ENCODE measurements at regions not wholly inside any gene's neighbourhood (a gene's known extent, or its start where the extent isn't known, plus 50 kb on each side); places are given as distances from the start of the nearest gene placed in this dataset.

DNA sequence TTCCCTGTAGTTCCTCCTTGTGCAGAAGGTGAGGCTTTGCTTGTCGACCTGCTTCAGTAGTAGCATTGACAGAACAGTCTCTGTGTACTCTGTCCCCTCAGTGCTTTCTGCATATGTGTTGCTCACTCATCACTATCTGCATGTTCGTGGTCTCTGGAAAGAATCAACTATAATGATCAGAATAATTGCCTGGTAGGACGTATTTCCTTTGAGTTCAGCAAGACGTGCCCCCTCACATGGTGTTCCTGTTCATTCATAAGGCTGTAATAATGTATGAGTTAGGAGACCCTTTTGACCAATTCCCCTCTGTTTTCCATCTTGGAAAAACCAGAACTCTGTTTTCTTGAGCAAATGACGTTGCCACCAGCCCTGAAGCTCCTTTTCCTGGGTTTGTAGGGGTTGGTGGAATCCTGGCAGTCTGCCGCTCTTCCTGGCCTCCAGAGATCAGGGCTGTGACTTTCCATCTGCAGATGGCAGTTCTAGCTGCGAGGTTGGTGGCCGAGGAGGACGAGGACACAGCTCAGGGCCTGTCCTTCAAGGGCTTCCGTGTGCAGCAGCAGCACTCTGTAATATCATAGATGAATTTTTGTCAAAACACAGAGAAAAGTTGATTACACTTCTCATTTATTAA lies 61.9 kb downstream of the EXOSC2 start:
- no peak for DNase-seq (ENCODE audit: low read depth)

DNA sequence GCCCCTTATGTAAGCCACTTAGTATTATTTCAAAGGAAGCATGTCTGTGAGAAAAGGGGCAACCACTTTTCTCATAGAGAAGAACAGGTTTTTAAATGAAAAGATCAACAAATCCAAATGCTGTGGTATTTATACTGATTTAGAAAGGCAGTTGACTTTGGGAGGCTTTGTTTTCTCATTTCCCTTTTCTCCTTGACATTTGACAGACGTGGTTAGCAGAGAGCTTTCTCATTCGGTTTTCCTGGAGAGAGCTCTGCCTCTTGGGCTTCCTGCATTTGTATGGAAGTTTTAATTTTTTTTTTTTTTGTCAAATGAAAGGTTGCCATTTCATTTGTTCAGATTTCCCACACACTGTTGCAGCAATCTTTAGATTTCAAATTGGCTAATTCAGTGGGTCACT lies 62.5 kb downstream of the EXOSC2 start:
- no peak for DNase-seq (ENCODE audit: low read depth)

DNA sequence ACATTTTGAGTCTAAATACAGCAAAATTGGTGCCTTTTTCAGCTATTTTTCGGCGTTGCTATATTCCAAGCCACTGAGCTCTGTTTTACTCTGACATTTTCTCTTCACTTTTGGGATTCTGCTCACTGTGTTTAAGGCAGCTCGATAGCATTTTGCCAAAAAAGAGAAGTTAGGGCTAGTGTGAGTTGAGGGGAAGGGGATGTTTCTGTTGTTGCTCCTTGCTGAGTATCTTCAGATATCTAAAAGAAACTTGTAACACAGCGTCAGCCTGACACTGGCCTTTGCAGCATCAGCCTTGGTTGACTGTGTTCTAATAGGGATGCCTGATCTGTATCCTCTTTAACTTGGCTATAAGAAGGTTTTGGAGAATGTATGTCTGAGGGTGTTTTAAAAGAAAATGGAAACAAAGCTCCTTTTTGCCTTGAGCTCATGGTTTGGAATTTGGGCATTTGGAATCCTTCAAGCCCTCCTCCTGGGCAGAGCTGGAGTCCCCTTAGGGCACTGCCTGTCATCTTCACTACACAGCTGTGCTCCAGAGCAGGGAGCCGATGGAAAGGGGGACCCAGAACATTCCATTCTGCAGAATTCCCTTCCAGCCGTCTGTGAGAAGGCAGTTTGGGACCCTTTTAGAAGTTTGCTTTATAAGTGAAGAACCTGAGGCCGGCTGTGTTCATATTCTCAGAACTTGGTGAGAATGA lies 63.0 kb downstream of the EXOSC2 start:
- DNase-seq (ENCODE audit: low read depth) = no peak

DNA sequence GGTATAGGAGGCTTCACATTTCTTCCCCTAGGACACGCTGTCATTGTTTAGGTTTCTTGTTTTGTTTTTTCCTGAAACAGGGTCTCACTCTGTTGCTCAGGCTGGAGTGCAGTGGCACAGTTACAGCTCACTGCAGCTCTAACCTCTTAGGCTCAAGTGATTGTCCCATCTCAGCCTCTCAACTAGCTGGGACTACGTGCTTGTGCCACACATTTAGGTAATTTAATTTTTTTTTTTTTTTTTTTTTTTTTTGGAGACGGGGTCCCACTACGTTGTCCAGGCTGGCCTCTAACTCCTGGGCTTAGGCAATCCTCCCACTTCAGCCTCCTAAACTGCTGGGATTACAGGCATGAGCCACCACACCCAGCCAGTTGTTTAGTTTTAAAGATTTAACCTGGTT lies 66.2 kb downstream of the EXOSC2 start:
- no peak for DNase-seq (ENCODE audit: low read depth)

DNA sequence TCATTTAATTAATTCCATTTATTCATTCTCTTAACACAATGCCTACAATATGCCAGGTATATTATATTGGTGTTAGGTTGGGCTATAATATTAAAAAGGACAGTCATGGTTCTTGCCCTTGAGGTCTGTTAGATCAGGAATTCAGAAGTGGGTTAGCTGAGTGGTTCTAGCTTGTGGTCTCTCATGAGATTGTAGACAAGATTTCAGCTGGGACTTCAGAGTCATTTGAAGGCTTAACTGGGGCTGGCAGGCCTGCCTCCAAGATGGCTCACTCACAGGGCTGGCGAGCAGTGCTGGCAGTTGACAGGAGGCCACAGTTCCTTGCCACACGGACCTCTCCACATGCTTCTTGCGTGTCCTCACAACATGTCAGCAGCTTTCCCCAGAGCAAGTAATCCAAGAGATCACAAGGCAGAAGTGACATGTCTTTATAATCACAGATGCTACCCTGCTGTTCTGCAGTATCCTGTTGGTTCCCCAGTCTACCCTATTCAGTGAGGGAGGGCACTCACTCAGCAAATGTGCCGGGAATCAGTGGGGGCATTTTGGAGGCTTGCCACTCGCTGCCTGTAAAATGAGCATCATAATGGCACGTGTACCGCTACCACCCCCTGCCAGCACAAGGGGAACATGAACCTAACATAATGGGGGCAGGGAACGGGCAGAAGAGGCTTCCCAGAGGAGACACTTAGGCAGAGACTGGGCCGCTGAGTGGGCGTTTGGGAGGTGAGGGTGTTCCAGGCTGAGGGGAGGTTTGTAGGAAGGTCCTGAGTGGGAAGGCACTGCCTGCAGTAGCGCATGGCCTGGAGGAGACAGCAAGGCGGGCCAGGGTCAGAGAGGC lies 70.0 kb downstream of the EXOSC2 start:
- no peak for DNase-seq (ENCODE audit: low read depth)

DNA sequence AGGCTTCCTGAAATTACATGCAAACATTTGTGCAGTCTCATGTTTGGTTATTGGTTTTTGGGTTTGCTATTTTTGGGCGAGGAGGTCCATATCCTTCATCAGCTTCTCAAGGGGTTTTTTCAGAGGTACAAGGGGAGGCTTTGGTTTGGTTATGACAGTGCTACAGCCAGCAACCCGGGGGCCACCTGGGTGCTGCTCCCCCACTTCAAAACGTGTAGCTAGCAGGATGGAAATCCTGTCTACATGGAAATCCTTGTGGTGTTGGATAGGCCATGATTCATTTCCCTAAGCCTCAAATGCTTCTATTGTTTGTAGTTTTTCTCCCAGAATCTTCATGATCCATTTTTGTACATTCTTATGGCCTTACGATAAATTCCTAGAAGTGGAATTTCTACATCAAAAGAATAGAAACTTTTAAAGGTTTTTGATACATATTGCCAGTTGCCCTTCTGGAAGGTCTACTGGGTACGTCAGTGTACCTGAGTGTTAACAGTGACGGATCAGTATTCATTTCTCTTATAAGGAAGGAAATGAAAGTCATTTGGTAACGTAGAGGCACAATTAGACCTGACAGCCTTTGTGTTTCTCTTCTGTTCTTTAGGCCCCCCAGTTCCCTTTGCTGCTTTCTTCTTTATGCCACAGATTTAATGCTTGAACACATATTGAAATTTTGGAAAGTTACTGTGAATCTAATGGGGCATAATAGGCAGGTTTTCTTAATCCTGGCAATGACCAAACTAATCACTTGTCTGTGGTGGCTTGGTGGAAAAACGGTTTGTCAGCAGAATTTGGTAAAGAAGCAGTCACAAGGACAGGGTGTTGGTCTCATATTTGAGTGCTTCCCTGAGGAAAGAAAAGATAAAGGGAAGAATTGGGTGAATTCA lies 69.7 kb upstream of the ABL1 start:
- no peak for DNase-seq (ENCODE audit: low read depth)

DNA sequence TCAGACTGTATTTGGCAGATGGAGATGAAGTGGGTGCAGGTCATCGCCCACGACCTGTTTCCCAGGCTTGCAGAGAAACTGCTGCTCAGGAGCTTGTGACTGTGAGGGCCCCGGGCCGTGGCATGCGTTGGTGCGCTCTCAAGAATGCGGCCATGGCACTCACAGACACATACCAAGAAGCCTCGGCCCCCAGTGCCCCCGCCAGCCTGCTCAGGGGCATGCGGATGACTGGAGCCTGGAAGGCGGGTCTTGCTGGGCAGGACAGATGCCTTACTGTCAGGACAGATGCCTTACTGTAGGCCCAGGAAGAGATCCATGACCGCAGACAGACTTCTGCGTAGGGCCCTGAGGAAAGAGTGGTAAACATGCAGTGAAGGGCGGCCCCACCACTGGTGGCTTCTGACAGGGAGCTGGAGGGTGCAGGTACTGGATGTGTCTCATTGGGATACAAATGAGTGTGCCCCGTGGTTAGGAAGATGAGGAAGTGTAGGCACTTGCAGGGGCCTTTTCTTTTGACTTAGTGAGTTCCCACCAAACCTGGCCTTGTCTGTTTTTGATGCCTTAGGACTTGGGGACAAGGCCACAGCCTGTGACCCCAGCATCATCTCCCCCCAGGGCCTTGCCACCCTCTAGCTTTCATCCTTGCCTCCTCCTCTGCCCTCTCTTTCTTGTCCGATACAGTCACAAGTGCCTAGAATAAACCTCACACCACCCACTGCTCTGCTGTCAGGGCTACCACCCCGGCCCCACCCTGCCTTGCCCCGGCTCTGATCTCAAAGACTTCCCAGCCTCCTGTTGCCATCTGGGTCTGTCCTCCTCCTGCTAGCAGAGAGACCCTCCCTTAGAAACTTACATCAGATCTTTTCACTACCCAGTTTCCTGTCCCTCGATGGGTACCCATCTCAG lies 68.8 kb upstream of the ABL1 start:
- DNase-seq (ENCODE audit: low read depth) = peak; percentile 45

DNA sequence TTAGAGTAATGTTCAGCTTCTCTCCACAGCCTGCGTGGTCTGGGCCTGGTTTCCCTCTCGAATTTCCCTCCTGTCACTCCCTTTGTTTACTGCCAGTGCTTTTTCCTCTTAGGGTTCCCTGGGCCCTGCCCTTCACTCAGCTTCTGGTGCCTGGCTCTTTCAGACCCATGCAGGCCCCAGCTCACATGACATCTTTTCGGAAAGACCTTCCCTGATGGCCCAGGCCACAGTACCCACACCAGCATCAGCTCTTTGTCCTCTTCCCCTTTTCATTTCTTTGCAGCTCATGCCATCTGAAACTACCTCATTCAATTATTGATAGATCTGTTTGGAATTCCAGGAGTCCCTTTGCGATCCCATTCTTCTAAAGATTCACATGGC lies 68.1 kb upstream of the ABL1 start:
- no peak for DNase-seq (ENCODE audit: low read depth)

DNA sequence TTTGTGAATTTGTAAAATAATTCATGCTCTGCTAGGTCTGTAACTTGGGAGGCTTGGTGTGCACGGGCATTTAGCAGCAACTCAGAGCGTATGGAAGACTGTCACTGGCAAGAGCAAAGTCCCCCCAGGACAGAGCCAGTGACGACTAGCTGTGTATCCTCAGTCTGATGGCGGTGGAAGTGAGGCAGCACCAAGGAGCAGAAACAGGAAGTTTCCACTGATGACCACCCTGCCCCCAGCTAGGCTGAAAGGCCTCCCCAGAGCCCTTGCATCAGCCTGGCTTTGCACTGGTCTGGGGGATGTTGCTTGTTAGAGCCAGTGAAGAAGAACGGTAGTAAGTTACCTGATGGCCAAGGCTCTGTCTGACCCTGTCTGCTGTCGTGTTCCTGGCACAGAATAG lies 66.8 kb upstream of the ABL1 start:
- DNase-seq (ENCODE audit: low read depth) = peak; percentile 49

DNA sequence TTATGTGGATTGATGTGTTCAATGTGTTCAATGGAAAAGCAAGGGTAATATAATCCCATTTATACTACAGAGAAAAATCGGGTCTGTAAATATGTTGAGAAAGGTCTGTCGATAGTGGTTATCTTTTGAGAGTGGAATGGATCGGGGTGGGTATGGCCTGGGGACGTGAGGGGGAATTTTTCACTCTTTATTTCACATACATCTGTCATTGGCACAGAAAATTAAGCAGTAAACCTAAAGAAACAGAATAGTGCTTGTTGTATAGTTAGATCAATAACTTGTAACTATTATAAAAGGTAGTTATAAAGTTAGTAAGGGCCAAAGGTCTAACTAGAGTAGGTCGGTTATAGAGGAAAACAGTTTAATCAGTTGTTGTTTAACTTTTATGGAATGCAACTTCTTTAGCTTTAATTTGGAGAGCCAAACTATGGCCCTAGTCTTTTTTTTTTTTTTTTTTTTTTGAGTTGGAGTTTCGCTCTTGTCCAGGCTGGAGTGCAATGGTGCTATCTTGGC lies 66.1 kb upstream of the ABL1 start:
- no peak for DNase-seq (ENCODE audit: low read depth)

DNA sequence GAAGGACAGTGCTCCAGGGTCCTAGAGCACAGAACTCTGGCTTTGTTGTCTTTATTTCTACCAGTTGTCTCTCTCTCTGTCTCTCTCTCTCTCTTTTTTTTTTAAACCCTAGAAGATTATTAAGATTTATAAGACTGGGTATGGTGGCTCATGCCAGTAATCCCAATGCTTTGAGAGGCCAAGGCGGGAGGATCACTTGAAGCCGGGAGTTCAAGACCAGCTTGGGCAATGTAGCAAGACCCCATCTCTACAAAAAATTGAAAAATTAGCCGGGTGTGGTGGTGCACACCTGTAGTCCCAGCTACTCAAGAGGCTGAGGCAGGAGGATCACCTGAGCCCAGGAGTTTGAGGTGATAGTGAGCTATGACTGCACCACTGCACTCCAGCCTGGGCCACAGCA lies 65.0 kb upstream of the ABL1 start:
- no peak for DNase-seq (ENCODE audit: low read depth)

DNA sequence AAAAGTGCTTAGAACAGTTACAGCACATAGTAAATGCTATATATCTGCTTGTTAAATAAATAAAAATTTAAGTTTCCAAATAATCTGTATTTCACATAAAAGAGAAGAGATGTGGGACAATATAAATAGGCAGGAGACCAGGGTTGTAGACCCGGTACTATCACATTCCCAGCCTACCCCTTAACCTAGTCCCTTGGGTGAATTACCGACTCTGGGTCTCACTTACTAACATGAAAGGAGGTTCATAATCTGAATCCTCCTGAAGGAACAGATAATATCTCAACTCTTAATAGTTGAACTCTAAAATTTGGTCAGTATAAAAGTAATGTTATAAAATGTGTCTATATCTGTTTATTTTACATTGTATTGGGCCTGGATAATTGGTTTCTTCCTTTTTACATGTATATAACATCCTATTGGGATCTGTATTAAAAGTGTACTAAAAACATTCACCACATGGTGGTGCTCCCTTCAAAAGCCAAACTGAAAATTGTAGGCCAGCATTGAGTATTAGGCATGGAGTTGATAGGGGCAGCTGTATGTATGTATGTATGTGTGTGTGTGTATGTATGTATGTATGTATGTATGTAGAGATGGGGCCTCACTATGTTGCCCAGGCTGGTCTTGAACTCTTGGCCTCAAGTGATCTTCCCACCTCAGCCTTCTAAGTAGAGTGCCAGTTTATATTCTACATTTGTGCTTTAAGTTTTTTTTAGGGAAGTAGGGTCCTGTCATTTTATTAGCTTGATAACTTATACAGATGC lies 64.2 kb upstream of the ABL1 start:
- DNase-seq (ENCODE audit: low read depth) = peak; percentile 59

DNA sequence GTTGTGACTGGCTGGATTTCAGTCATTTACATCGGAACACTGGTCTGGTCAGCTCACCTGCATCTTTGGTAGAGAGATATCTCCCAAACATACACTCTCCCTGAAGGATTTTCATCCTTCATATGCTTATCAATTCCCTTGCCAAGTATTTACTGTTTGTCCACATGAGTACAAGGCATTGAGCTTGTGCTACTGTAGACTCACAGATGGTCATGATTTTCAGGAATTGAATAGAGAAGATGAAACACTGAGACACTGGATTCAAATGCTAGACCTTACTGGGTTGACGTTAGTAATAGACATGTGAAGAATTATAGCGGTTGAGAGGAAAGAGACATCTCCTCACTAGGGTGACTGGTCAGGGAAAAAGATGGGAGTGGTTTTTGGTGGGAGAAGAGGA lies 62.9 kb upstream of the ABL1 start:
- no peak for DNase-seq (ENCODE audit: low read depth)

DNA sequence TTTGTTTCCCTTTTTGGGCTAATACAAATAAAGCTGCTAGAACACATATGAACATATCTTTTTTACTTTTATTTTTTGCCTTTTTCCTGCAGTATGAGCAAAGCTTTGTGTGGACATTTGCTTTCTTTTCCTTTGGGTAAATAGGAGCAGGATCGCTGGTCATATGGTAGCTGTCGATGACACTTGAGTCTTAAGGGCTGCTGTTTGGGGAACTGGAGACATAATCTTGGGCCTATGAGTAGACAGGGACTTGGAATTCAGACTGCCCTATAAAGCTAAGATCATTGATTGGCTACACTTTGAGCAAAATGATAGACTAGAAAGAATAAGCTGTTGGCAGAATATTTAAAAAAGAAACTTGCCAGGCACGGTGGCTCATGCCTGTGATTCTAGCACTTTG lies 60.9 kb upstream of the ABL1 start:
- DNase-seq (ENCODE audit: low read depth) = no peak

DNA sequence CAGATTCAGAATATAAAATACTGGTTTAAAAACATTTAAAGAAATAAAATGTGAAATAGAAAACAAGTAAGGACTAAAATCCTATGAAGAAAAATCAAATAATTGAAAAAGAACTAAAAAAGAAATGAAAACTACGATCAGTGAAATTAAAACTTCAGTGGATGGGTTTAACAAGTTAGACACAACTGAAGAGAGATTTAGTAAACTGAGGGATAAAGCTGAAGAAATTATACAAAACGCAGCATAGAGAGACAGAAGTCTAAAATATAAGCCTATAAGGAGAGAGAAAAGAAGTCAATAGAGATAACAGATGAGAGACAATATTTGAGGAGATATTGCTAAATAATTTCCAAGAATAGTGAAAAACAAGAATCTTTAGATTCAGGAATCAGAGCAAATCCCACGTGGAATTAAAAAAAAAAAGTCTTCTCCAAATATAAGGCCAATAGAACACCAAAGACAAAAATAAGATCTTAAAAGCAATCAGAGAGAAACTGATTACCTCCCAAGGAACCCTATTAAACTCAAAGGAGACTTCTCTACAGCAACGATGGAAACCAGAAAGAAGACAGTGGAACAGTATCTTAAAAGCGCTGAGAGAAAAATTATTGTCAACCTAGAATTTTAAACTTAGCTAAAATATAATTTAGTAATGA lies 59.6 kb upstream of the ABL1 start:
- DNase-seq (ENCODE audit: low read depth) = no peak

DNA sequence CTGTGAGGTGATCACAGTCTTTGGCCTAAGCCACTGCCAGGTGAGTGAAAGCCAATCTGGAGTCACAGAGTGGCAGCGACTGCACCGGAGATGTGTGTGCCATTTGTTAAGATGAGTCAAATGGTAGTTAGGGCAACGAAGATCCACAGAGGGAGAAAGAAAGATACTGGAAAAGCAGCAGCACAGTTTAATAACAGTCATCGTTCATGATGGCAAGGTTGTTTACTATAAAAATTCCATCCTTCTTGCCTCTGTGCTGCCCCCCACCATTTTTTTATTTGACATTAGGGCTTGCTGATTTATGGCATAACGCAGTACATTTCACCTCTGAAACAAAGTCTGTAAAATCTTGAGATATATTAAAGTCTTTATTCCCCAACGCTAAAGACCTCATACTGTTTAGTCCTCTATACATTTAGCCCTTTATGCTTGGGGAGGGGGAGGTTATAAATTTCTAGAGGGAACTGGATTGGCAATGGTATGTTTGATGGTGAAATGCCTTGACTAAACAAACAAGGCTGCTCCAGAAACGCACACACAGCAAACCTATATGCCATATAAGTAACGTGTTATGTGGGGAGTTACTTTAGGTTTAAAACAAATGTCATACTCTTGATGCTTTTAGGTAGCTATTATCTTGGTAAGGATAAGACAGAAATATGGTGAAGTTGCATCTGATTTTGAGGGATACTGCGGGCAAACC lies 55.8 kb upstream of the ABL1 start:
- peak; percentile 63 for DNase-seq (ENCODE audit: low read depth)

DNA sequence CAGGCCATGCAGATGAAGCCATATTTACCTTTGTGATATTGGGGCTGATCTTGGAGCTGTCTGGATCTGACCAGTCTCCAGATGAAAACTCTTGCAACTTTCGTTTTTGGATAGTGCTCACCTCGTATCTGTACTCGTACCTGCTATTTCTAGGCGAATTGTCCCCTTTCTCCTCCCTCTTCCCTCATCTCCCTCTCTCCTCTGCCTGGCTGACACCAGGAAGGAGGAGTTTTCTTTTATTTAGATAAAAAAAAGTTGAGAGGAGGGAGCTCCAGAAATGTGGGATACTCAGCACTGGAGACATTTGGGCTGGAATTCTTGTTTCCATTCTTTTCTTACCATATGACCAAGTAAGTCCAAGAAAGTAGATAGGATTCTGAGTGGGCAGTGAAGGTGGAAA lies 54.6 kb upstream of the ABL1 start:
- DNase-seq (ENCODE audit: low read depth) = no peak

DNA sequence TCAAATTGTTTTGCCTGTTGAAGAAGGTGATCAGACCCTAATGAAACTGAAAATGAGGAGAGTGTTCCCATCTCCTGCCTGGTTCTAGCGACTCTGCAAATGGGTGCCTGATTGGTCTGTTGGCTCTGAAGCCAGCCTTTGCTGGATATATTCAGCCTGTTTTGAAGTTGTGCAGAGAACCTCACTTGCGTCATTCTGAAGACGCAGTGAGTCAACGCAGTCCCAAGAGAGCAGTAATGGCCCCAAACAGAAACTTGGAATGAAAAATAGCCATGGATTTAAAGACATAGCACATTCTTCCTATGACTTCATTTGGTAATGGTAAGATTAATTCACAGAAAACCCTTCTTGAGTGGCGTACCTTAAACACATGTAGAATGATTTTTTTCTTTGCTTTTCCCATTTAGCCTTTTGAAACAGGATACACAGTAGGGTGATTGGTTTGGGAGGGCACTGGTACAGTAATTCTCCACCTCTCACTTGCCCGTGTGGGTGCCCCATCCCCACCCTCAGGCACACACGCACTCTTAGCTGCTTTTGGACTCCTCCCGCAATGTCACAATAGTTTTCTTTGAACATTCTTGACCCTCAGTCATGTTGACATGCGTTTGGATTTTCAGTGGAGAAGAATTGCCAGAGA lies 54.1 kb upstream of the ABL1 start:
- DNase-seq (ENCODE audit: low read depth) = peak; percentile 94
